T-cell (primary cell): ENCODE measurements at regions not wholly inside any gene's neighbourhood (a gene's known extent, or its start where the extent isn't known, plus 50 kb on each side); places are given as distances from the start of the nearest gene placed in this dataset.

Experiments
- ATAC-seq, 4 experiments: fragments of 200-7000 bp in 3 of 4; fragments of 150-1000 bp in 1 of 4; cut with Tn5 transposase; replicated peaks in 1 of 4; 1 replicate in 3 of 4; 2 replicates in 1 of 4; pipeline ENCODE4 v1.10.0; 2021; ENCODE audit warnings: moderate library complexity in 3 of 4, mild to moderate bottlenecking in 2 of 4, moderate number of reproducible peaks in 1 of 4
- CTCF ChIA-PET, 2 donors: fragments of 300-600 bp; sonication (Branson Sonifier 250); formaldehyde crosslinking; loops; one replicate each; lab custom pipeline; 2022; ENCODE audit warnings: antibody characterized with exemption in 2 of 2; lab: Charles Lee
- POLR2A ChIA-PET, 2 donors: fragments of 300-600 bp; sonication (Branson Sonifier 250); formaldehyde crosslinking; loops; one replicate each; lab custom pipeline; 2022; ENCODE audit warnings: antibody characterized with exemption in 2 of 2; lab: Charles Lee
- DNase-seq, 35 experiments: peaks; one replicate each; pipeline versions ENCODE4 v3.0.0 to v3.0.0-alpha.2; 2013 to 2023
- H3K27ac ChIP-seq: one replicate; pipeline ENCODE4 v1.5.1; 2013; ENCODE audit warnings: low read length
- H3K27me3 ChIP-seq, 2 experiments: replicated peaks in 1 of 2; 1 replicate in 1 of 2; 2 replicates in 1 of 2; pipeline versions ENCODE4 v1.6.1 to v1.7.0; 2013; ENCODE audit warnings: low read length in 1 of 2, mixed read lengths in 1 of 2; ENCODE audit not compliant: control insufficient read depth in 2 of 2, insufficient read depth in 2 of 2; ENCODE audit errors: extremely low read depth in 1 of 2
- H3K36me3 ChIP-seq, 2 donors: 1 replicate in 1 of 2; 2 replicates in 1 of 2; pipeline versions ENCODE4 v1.6.1 to v1.7.0; 2013; ENCODE audit warnings: low read length in 1 of 2; ENCODE audit not compliant: control insufficient read depth in 2 of 2, insufficient read depth in 1 of 2; ENCODE audit errors: extremely low read depth in 1 of 2
- H3K4me1 ChIP-seq, 2 experiments: 1 replicate in 1 of 2; 2 replicates in 1 of 2; pipeline versions ENCODE4 v1.6.1 to v1.7.0; 2013; ENCODE audit warnings: low read length in 2 of 2, mixed read lengths in 1 of 2; ENCODE audit not compliant: insufficient read depth in 2 of 2, control insufficient read depth in 1 of 2; ENCODE audit errors: extremely low read depth in 1 of 2
- H3K4me3 ChIP-seq, 2 donors: 1 replicate in 1 of 2; 2 replicates in 1 of 2; pipeline versions ENCODE4 v1.5.1 to v1.7.0; 2013; ENCODE audit warnings: mild to moderate bottlenecking in 2 of 2, low read length in 1 of 2, moderate library complexity in 1 of 2; ENCODE audit not compliant: control insufficient read depth in 1 of 2; ENCODE audit errors: extremely low read depth in 1 of 2
- H3K9me3 ChIP-seq: 2 replicates; pipeline ENCODE4 v1.7.0; 2013
- H3K27ac Mint-ChIP-seq, 2 donors: one replicate each; pipeline ENCODE4 v1.8.0; 2020 to 2021; ENCODE audit warnings: mild to moderate bottlenecking in 2 of 2, mixed read lengths in 2 of 2
- H3K27me3 Mint-ChIP-seq, 2 donors: one replicate each; pipeline ENCODE4 v1.8.0; 2021 to 2022; ENCODE audit warnings: mixed read lengths in 2 of 2
- H3K36me3 Mint-ChIP-seq: one replicate; pipeline ENCODE4 v1.8.0; 2021; ENCODE audit warnings: mixed read lengths
- H3K4me1 Mint-ChIP-seq, 3 donors: one replicate each; pipeline ENCODE4 v1.8.0; 2020 to 2022; ENCODE audit warnings: mixed read lengths in 3 of 3, mild to moderate bottlenecking in 1 of 3
- H3K4me3 Mint-ChIP-seq, 3 donors: one replicate each; pipeline ENCODE4 v1.8.0; 2020 to 2022; ENCODE audit warnings: mild to moderate bottlenecking in 3 of 3, mixed read lengths in 3 of 3, moderate library complexity in 3 of 3
- H3K9me3 Mint-ChIP-seq, 3 donors: one replicate each; pipeline ENCODE4 v1.8.0; 2020 to 2022; ENCODE audit warnings: mixed read lengths in 3 of 3
- WGBS: methylation state at CpG from one replicate; pipeline ENCODE4 v1.1.5; 2013; ENCODE audit warnings: missing lambda C conversion rate; ENCODE audit not compliant: insufficient coverage; 5-methylcytosine and 5-hydroxymethylcytosine counted together

DNA sequence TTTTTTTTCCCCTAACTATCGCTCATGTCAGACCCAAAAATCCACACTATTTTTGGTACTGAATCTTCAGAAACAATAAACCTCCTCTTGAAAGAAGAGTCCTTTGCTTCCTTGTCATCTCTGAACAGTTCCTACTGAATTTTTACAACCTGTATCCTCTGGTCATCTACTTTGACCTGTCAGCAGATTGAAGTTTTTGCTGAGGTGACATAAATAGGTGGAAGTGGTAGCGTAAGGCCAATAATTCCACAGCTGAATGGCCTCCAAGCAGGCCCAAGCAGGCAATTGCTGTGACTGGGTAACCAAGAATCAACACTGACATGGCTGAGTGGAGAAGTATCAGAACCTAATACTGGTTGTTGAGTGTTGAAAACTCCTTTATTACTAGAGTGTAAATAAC, 117.4 kb upstream of the MAGI2 start:
- no peaks in the 10 kb centered on the region for H3K36me3 ChIP-seq
- no peak overlapping the region for H3K4me3 ChIP-seq
- no peaks in the 10 kb centered on the region for H3K27me3 Mint-ChIP-seq
- no peaks in the 10 kb centered on the region for H3K4me1 ChIP-seq
- no peak overlapping the region for H3K27ac Mint-ChIP-seq
- H3K4me1 Mint-ChIP-seq: no peaks in the 10 kb centered on the region
- H3K9me3 Mint-ChIP-seq: peaks cover 0 to 10% (median 7%) of the 10 kb centered on the region in 3 donors
- no peaks in the 10 kb centered on the region for H3K9me3 ChIP-seq
- H3K27me3 ChIP-seq: no peaks in the 10 kb centered on the region
- POLR2A ChIA-PET: interaction anchor here in 1 of 2 donors (0.6 kb wide), 1 partner anchor 35 kb away, joined by 4 read pairs; no protein-coding TSS in a partner anchor
- no peaks in the 10 kb centered on the region for H3K36me3 Mint-ChIP-seq
- CTCF ChIA-PET: no interaction called here
- no peak overlapping the region for H3K4me3 Mint-ChIP-seq
- no CpG with 5 or more reads among the region's 2 CpGs for WGBS
- ATAC-seq (no peak), DNase-seq (no peak)
- no peak overlapping the region for H3K27ac ChIP-seq

DNA sequence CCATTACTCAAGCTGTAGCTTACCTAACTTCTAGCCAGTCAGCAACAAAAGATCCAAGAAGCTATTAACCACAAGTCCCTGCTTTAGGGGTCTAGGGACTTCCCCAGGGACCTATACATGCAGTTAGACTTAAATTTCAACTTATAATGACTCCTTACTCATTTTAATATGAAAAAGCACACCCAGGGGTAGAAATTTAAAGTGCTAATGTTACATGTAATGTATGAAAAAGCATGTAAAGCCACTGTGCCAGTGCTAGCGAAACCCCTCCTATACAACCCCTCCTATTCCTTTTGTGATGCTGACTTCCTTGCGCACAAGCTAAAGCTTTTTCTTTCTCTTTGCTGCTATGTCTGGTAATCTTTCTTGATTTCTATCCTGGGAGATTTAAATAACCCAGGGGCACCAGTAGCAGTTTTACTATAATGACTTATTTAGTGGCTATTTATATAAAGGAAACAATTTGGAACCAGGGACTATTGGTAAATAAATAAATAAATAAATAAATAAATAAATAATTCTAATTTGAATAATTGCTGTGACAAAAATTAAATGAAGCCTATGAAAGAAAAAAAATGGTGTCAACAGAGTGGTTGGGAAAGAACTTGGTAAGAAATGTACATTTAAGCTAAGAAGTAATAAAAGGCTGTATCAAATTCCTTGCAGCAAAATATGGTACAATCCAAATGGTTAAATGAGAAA, 110.5 kb upstream of the MAGI2 start:
- Mint-ChIP-seq H3K27me3 (peaks cover 0 to 4% of the 10 kb centered on the region in 2 donors), H3K9me3 (peaks cover 0 to 9% (median 8%) of the 10 kb centered on the region in 3 donors), H3K27ac (no peak overlapping the region), H3K4me1 (no peaks in the 10 kb centered on the region), H3K36me3 (no peaks in the 10 kb centered on the region), H3K4me3 (no peak overlapping the region)
- no peak overlapping the region for H3K4me3 ChIP-seq
- no peaks in the 10 kb centered on the region for H3K9me3 ChIP-seq
- CTCF ChIA-PET: interaction anchor here in 1 of 2 donors (0.7 kb wide), 1 partner anchor 114 kb away, joined by 3 read pairs; no protein-coding TSS in a partner anchor
- ATAC-seq: no peak
- H3K27me3 ChIP-seq: no peaks in the 10 kb centered on the region
- no peak overlapping the region for H3K27ac ChIP-seq
- H3K4me1 ChIP-seq: no peaks in the 10 kb centered on the region
- WGBS: no CpG with 5 or more reads among the region's 2 CpGs
- POLR2A ChIA-PET: interaction anchor here in 1 of 2 donors (0.5 kb wide), 1 partner anchor 720 kb away, joined by 3 read pairs; no protein-coding TSS in a partner anchor
- H3K36me3 ChIP-seq: no peaks in the 10 kb centered on the region
- no peak for DNase-seq

DNA sequence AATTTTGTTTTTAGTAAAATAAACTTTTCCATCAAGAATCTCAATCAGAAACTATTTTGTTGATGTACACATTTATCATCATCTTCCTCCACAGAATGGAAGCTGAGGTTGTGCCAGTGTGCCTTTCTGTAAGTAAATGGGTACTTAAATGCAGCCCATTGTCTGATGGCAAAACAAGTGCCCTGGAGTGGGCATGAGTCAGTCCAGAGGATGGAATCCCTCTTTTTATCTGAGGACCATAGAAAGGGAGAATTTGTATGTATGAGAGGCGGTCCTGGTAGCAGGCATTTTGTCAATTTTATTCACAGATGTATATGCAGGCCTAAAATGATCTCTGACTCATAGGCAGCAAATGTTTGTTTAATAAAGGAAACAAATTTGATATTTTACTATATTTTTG, 102.1 kb upstream of the MAGI2 start:
- no peak for ATAC-seq
- DNase-seq: no peak
- WGBS: no CpG with 5 or more reads among the region's 1 CpG
- Mint-ChIP-seq H3K27ac (no peak overlapping the region), H3K4me1 (no peaks in the 10 kb centered on the region), H3K36me3 (no peaks in the 10 kb centered on the region), H3K9me3 (peaks cover 0 to 6% (median 0%) of the 10 kb centered on the region in 3 donors), H3K27me3 (no peaks in the 10 kb centered on the region), H3K4me3 (no peak overlapping the region)
- H3K4me1 ChIP-seq: no peaks in the 10 kb centered on the region
- H3K9me3 ChIP-seq: no peaks in the 10 kb centered on the region
- no peaks in the 10 kb centered on the region for H3K27me3 ChIP-seq
- H3K27ac ChIP-seq: no peak overlapping the region
- CTCF ChIA-PET: no interaction called here
- H3K4me3 ChIP-seq: no peak overlapping the region
- POLR2A ChIA-PET: no interaction called here
- no peaks in the 10 kb centered on the region for H3K36me3 ChIP-seq

DNA sequence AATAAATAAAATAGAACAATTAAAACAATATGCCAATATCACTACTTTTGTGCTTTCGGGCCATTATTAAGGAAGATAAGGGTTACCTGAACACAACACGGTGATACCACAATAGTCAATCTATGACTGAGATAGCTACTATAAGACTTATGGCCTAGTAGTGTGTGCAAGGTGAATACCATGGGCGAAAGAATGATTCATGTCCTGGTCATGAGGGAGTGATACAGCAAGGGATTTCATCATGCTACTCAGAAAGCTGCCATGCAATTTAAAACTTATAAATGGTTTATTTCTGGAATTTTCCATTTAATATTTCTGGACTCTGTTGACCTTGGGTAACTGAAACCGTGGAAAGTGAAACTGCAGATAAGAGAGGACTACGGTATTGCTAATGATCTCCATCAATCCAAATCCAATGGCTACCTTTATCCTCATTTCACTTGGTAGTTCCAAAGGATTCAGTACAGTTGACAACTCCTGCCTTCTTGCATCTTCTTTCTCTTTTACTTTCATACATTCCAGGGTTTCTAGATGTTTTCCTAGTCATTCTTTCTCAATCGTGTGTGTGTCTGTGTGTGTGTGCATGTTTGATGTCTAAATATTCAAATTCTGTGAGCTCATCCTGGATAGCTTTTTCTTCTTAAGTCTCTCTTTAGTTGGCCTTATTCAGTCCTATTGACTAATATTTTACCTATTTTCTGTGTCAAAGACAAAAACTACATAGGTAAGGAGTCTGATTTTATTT, 100.5 kb upstream of the MAGI2 start:
- no peak for DNase-seq
- Mint-ChIP-seq H3K36me3 (no peaks in the 10 kb centered on the region), H3K27ac (no peak overlapping the region), H3K9me3 (peaks cover 0 to 6% (median 0%) of the 10 kb centered on the region in 3 donors), H3K4me1 (no peaks in the 10 kb centered on the region), H3K27me3 (no peaks in the 10 kb centered on the region), H3K4me3 (no peak overlapping the region)
- WGBS: 86% methylated on average over 2 of the region's 6 CpGs
- ATAC-seq: no peak
- Histone ChIP-seq H3K36me3 (no peaks in the 10 kb centered on the region), H3K4me3 (no peak overlapping the region), H3K4me1 (no peaks in the 10 kb centered on the region), H3K27me3 (no peaks in the 10 kb centered on the region), H3K9me3 (no peaks in the 10 kb centered on the region), H3K27ac (no peak overlapping the region)
- ChIA-PET POLR2A (no interaction called here), CTCF (no interaction called here)

DNA sequence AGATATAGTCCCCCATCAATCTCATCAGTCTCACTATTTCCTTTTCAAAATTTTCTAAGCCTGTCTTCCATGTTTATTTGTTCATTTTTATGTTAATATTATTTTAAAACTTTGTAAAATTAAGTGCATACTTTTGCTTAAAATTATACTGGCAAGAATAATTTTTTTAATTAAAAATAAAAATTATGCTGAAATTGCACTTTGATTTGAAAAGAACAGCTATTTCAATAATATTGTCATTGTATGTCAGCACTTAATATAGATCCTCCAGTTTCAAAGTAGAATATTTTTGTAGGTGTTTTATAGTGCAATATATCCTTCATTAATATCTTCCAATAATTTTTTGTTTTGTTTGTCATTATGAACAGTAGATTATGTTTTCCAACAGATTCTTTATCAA, 99.0 kb upstream of the MAGI2 start:
- Histone ChIP-seq H3K4me1 (no peaks in the 10 kb centered on the region), H3K4me3 (no peak overlapping the region), H3K27me3 (no peaks in the 10 kb centered on the region), H3K9me3 (no peaks in the 10 kb centered on the region), H3K27ac (no peak overlapping the region), H3K36me3 (no peaks in the 10 kb centered on the region)
- H3K27ac Mint-ChIP-seq: no peak overlapping the region
- H3K4me3 Mint-ChIP-seq: no peak overlapping the region
- no peaks in the 10 kb centered on the region for H3K36me3 Mint-ChIP-seq
- no peak for DNase-seq
- no peaks in the 10 kb centered on the region for H3K27me3 Mint-ChIP-seq
- ATAC-seq: no peak
- H3K9me3 Mint-ChIP-seq: peaks cover 0 to 4% (median 0%) of the 10 kb centered on the region in 3 donors
- ChIA-PET POLR2A (no interaction called here), CTCF (no interaction called here)
- no peaks in the 10 kb centered on the region for H3K4me1 Mint-ChIP-seq

DNA sequence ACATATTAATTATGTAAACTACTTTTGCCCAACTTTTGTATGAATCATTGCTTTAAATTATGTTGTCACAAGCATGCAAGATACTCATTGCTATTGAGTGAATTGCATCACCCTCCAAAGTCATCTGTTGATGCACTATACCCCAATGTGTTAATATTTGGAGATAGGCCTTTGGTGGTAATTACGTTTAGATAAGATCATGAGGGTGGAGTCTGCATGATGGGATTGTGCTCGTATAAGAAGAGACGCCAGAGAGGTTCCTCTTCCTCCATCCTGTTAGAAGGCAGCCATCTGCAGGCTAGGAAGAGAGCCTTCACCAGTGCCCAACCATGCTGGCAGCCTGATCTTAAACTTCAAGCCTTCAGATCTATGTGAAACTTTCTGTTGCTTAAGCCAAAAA, 95.3 kb upstream of the MAGI2 start:
- peaks cover 0 to 2% (median 0%) of the 10 kb centered on the region in 3 donors for H3K9me3 Mint-ChIP-seq

More for the DNA sequence above, 95.3 kb upstream of the MAGI2 start:
- ChIA-PET POLR2A (no interaction called here), CTCF (no interaction called here)
- Histone ChIP-seq H3K36me3 (no peaks in the 10 kb centered on the region), H3K4me3 (no peak overlapping the region), H3K4me1 (no peaks in the 10 kb centered on the region), H3K9me3 (no peaks in the 10 kb centered on the region), H3K27ac (no peak overlapping the region), H3K27me3 (no peaks in the 10 kb centered on the region)
- WGBS: no CpG with 5 or more reads among the region's 3 CpGs
- ATAC-seq: no peak
- DNase-seq: no peak
- Mint-ChIP-seq H3K4me3 (no peak overlapping the region), H3K4me1 (no peaks in the 10 kb centered on the region), H3K27me3 (no peaks in the 10 kb centered on the region), H3K36me3 (no peaks in the 10 kb centered on the region), H3K27ac (no peak overlapping the region)
